Adrenal gland (tissue), 5 donors: ENCODE measurements at regions not wholly inside any gene's neighbourhood (a gene's known extent, or its start where the extent isn't known, plus 50 kb on each side); places are given as distances from the start of the nearest gene placed in this dataset.

ENCODE experiments used
- POLR2A ChIP-seq, 2 donors: fragments of 450-650 bp; IDR thresholded peaks; one replicate each; pipeline ENCODE4 v1.6.1; 2017; ENCODE audit warnings: antibody characterized with exemption in 2 of 2, mild to moderate bottlenecking in 2 of 2, moderate library complexity in 1 of 2
- TF ChIP-seq, protein P1 (sequence below), 6 experiments: fragments of 450-650 bp in 4 of 6; fragments of 200-600 bp in 2 of 6; sonication (generic) in 1 of 6; IDR thresholded peaks; 1 replicate in 5 of 6; 2 replicates in 1 of 6; pipeline versions ENCODE4 v1.5.1 to v1.8.0; 2016 to 2021; ENCODE audit warnings: antibody characterized with exemption in 6 of 6, mild to moderate bottlenecking in 2 of 6, moderate library complexity in 1 of 6
- donor health status: DM: no; HTN: no; CAD: no.

DNA sequence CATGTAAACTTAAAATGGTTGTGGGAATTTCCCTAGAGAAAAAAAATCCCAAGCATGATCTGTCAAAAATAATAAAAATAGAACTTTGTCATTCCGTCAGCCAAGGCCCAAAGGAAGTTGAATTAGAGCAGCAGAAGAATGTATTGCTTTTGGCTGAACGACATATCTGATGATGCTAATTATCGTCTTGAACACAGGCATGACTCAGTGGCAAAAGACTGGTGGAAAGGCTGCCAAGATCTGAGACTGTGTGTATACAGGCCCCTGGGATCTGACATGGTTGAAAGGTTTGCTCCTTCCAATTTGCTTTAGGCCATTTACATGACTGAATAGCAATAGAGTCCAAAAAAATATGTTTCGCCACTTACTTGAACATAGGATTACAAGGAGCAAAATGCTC, 1057.1 kb upstream of the CRIM1 start:
- TF ChIP-seq, protein P1, sequence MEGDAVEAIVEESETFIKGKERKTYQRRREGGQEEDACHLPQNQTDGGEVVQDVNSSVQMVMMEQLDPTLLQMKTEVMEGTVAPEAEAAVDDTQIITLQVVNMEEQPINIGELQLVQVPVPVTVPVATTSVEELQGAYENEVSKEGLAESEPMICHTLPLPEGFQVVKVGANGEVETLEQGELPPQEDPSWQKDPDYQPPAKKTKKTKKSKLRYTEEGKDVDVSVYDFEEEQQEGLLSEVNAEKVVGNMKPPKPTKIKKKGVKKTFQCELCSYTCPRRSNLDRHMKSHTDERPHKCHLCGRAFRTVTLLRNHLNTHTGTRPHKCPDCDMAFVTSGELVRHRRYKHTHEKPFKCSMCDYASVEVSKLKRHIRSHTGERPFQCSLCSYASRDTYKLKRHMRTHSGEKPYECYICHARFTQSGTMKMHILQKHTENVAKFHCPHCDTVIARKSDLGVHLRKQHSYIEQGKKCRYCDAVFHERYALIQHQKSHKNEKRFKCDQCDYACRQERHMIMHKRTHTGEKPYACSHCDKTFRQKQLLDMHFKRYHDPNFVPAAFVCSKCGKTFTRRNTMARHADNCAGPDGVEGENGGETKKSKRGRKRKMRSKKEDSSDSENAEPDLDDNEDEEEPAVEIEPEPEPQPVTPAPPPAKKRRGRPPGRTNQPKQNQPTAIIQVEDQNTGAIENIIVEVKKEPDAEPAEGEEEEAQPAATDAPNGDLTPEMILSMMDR (IDR thresholded peaks at IDR 0.05), result no peak
- no peak for TF ChIP-seq POLR2A (IDR thresholded peaks at IDR 0.05)
